ENCODE measurements at regions not wholly inside any gene's neighbourhood (a gene's known extent, or its start where the extent isn't known, plus 50 kb on each side); places are given as distances from the start of the nearest gene placed in this dataset.
"Not testable (repeated sequence)": the region's sequence is repeated elsewhere in the genome, so short reads cannot be mapped to it uniquely, and the experiment has no call there.

GRCh38 chr10:52481986-52482555 is 168.0 kb downstream of the DKK1 start:
- peak; percentile 59 for DNase-seq

DNA sequence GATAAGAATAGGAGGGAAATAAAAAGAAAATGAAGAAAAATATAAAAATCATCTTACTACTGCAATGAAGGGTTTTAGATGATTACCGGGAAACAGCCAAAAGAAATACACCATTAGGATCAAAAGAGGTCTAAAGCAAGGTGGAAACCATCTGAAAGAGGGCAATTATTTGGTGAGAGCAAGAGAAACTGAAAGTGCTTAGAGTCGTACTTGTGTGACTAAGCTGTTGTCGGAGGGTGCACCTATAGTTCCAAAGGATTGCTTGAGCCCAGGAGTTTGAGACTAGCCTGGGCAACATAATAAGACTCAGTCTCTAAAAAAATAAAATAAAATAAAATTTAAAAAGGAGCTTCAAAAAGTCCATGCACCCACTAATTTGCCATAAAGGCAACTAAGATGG is 169.5 kb downstream of the DKK1 start:
- no peak for DNase-seq

DNA sequence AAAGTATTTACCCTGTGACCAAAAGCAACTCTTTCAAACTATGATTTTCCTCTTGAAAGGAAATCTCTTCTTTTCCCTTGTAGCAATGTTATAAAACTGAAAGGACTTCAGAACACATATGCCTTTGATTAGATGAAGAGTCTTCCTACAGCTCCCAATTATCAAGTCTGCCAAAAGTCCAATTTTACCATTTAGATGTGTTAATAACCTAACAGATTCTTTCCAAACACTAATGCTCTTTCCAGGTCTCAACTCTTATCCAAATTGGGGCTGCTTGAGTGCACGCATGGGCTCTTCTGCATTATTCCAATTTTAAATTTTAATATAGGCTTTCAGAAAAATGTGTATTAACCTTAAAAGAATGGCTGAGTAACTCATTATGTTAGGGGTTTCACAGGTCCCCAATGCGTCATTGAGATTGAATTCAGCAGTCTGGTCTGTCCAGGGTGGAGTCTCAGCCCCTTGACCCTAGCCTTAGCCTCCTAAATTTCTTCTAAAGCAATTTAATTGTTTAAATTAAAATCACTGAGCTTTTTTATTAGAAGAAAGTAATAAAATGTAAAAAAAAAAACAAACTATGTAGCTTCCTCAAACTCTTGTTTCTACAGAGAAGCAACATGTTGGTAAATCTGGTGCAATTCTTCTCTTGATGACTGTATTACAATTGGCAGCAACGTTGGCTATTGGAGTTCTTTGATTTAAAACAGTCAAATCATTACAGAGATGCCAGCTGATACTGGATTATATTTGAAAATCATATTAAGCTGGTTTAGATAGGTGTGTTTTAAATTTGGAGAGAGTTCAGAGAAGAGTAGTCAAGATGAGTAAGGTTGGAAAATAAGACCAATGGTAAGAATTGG is 170.4 kb downstream of the DKK1 start:
- peak; percentile 36 for DNase-seq

DNA sequence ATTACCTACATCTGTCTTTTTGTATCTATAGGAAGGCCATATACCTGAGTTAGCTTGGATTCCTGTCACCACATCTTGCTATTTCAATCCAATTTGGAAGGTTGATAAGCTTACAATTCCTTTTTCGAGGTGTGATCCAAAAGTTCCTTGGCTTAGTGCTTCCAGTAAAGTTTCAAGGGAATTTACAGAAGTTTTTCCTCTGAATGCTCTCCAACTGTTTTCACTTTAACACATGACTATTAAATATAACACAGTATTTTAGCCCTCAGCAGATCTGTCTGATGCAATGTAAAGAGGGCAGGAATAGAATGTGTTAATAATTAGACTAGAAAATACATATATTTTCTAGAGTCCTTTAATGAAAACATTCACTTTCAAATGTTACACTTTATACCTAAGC is 171.4 kb downstream of the DKK1 start:
- DNase-seq: peak; percentile 34

DNA sequence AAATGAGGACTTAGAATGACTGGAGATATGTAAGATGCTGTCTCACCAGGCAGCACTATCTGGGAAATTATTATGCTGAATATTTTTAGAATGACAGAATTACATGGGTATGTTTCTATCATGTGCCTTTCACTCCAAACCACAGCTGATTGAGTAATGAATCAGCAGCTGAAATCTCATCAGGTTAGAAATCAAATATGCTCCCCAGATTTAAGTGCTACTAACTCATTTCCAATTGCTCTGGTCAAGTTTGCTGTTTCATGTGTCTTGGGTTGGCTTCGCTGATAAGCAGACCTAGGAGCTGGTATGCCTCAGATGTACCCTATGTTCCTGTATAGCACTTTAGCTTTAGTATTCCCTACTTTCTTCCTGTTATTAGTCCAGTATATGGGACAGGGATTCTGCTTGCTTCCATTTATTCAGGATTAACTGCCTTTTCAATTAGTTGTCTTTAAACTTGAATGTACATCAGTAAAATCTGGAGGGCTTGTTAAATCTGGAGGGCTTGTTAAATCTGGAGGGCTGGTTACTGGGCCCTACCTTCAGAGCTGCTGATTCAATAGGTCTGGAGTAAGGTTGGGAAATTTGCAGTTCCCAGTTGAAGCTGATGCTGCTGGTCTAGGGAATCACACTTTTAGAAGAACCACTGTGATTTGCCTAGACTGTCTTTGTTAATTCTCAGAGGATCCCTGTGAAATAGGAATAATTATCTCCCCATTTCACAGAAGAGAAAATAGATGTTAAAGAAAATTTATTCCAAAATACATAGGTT is 172.9 kb downstream of the DKK1 start:
- peak; percentile 95 for DNase-seq

- DNase-seq: peak; percentile 68
Observed at GRCh38 chr10:52488606-52489485, 174.8 kb downstream of the DKK1 start.

DNA sequence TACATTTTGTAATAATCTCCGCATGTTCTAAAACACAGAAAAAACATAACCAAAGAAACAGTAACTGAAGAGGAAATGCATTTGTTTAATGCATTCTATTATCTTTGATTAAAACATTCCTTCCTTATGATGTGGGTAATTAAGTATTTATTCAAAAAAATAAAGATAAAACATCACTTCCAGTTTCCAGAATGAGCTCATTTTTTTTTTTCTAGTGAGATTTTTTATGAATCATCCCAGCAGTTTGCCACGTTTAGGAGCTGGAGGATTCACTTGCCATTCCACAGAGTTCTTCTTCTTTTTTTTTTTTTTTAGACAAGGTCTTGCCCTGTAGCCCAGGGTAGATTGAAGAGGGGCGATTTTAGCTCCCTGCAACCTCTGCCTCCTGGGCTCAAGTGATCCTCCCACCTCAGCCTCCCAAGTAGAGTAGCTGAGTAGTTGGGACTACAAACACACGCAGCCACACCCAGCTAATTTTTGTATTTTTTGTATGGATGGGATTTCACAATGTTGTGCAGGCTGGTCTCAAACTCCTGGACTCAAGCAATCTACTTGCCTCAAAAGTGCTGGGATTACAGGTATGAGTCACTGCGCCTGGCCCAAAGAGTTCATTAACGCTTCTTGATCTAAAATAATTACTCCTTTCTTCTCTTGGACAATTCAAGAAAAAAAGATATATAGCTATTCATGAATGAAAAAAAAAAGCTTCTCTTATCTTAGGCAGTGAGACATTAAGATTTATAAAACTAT is 177.3 kb downstream of the DKK1 start:
- peak; percentile 79 for DNase-seq

DNA sequence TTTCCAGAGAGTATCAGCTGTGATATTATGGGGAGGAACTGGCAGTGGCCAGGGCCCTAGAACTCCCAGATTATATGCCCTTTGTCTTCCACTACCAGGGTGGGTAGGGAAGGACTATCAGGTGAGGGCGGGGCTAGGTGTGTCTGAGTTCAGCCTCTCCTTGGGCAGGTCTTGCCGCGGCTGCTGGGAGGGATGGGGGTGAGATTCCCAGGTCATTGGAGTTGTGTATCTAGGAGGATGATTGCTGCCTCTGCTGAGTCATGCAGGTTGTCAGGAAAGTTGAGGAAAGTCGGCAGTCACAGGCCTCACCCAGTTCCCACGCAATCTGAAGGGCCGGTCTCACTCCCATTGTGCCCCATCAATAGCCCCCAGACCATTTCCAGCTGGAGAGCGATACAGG is 185.2 kb downstream of the DKK1 start:
- no peak for DNase-seq

DNA sequence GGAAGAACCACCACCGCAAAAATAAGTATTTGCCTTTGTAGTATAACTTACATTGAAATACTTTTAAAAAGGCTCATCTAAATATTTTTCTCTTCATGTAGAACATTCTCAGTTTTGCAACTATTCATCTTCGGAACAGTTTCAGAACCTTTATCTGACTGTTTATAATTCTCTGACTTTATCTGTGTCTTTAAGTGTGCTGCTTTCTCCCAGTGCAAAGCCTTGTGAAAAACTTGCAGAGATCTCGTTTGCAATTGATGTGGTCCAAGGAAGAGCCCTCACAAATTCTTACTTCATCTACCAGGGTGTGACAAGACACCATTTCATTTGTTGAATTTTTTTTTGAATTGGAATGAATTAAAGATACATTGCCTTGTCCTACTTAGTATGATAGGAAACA is 186.4 kb downstream of the DKK1 start:
- DNase-seq: no peak

DNA sequence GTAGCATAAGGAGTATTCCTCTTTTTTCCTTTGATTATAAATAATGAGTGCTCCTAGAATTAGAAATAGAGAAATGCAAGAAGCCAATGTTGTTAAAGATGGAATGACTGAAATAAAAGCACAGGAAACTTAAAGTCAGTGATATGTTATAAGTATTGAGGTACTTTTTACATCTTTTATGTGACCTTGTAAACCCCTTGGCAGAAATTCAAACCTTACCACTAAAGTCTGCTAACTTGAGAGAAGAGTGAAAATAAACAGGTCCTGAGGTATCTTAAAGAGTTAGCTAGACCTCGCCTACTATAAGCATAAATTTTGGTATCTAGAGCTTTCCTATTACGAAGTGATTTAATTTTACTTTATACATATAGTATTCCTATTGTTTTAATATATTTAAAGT is 188.2 kb downstream of the DKK1 start:
- no peak for DNase-seq

GRCh38 chr10:52505341-52505740 is 191.3 kb downstream of the DKK1 start:
- not testable (repeated sequence) for DNase-seq

DNA sequence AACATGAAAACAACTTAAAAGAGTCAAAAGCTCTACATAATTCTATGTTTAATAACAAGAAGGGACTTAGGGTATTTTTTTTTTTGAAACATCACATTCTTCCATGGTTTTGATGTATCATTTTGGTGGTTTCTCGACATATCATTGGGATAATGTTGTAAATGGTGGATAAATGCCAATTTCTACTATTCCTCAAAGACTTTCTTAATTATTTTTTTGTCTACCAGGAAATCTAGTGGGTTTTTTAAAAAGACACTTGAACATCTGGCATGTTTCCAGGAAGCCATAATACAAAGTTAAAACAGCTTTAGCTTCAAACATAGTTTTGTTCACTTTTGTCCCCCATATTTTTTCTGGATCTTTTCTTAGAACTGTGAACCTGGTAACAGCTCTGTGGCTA is 200.4 kb downstream of the DKK1 start:
- DNase-seq: no peak

GRCh38 chr10:52517012-52517411 is 202.9 kb downstream of the DKK1 start:
- DNase-seq: peak; percentile 65

- DNase-seq: no peak
Observed at GRCh38 chr10:52523696-52524095, 209.6 kb downstream of the DKK1 start.

DNA sequence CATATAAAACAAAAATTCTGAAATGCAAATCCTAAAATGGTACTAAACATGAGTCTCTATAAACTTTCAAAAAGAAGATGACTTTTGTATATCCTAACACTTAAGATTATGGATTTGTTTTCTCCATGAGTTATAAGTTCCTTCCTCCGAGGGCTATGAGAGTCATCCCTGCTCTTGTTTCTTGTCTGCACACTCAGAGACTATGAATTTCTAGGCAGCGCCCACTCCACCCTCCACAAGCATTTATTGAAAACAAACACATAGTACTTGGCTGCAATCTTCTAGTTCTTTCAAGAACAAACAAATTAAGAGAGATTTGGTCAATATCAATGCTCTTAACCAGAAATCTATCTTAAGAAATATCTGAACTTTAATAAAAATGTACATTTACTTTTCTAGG is 211.7 kb downstream of the DKK1 start:
- DNase-seq: peak; percentile 78

DNA sequence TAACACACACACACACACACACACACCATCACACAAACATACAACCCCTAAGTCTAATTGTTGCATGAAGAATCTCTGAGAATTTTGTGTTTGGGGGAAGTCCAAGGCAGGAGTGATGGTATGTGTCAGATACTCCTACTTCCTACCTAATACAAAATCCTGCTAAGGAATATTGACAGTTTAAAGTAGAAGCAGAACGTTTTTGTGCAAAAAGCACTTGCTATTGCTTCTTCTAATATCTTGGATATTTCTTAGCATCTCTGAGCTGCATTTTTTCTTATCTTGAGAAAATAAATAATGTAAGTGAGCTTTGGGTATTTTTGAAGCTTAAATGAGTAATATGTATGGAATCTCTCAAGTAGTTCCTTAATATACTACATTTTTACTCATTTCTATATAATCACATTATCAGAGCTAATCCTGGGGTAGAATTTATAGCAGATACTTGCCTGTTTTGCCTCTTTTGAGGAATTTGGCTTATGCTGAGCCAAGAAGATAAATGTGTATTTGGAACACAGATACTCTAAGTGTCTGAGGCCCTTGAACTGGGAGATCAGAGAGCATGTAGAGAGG is 212.3 kb downstream of the DKK1 start:
- DNase-seq: peak; percentile 73

DNA sequence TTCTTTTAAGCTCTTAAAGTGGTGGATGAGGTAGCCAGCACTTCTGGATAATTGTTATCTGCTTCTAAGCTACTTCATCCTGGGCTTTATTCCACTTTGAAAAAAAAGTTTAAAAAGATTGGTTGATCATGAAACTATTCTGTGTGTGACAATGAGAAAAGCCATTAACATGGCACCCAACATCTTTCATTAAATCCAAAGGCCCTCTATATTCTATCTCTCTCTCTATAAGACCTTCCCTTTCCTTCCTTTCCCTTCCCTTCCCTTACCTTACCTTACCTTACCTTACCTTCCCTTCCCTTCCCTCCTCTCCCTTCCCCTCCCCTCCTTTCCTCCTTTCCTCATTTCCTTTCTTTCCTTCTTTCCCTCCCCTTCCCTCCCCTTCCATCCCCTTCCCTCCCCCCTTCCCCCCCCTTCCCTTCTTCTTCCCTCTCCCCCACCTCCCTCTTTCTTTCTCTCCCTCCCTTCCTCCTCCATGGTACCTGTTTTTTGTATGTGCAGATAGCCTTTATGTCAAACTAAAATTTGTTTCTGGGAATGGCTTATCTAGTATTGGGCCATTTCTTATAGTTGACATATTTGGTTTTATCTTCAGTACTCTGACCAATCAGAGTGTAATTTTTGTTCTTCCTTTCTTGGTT is 218.7 kb downstream of the DKK1 start:
- no peak for DNase-seq

DNA sequence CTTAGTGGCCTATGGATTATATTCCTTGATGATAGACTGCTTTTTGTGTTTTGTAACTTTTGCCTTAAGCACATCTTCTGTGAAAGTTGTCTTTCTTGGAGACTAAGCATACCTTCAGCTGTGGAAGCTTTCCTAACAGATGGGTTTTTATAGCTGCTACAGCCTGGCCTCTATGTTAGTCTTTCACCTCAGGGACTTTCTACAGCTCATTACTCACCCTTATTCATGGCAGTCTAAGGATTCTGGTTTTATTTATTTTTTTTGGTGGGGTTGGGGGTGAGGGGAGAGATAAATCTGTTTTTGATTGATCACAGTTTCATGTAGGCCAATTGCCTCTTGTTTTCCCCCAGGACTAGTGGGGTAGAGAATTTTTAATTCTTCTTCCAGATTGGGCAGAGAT is 219.9 kb downstream of the DKK1 start:
- no peak for DNase-seq

DNA sequence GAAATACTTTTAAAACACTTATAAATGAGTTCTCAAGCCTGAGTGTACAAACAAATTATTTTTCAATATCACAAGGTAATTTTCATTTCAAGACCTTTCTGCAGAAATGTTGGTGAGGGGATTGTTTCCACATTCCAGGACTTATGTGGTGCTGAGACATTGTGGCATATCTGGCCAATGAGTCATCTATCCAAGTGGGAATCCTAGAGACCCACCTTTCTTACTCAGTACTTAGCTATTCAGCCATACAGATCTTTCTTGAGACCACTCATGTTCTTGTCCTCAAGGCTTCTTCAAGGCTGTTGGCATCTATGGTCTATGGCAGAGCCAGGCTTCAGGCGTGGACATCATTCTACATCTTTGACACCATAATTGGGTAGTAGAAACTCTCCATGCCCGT is 225.4 kb downstream of the DKK1 start:
- peak; percentile 69 for DNase-seq

DNA sequence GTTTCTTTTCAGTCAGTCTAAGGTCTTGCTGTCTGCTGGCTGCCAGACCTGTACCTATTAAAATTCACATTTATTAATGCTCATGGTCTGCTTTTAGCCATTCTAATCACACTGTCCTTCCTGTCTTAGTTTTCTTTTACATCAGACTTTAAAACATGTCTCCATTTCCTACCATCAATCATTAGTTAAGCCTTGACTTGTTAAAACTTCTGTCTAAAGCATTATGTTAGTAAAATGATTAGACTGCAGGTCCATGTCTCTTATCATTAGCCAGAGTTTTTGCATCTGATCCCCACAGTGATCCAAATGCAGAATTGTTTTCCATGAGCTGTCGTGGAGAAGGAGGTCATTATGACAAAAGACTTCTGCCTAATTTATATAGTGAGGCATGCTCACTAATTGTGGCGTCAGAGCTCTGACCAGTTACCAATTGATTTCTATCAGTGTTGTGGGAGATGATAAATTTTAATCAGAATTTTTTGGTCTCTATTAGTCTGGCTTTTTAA is 226.5 kb downstream of the DKK1 start:
- DNase-seq: no peak

- DNase-seq: peak; percentile 44
Observed at GRCh38 chr10:52541006-52541473, 227.0 kb downstream of the DKK1 start.
